ENCODE measurements at regions not wholly inside any gene's neighbourhood (a gene's known extent, or its start where the extent isn't known, plus 50 kb on each side); places are given as distances from the start of the nearest gene placed in this dataset.
"Not testable (repeated sequence)": the region's sequence is repeated elsewhere in the genome, so short reads cannot be mapped to it uniquely, and the experiment has no call there.

DNA sequence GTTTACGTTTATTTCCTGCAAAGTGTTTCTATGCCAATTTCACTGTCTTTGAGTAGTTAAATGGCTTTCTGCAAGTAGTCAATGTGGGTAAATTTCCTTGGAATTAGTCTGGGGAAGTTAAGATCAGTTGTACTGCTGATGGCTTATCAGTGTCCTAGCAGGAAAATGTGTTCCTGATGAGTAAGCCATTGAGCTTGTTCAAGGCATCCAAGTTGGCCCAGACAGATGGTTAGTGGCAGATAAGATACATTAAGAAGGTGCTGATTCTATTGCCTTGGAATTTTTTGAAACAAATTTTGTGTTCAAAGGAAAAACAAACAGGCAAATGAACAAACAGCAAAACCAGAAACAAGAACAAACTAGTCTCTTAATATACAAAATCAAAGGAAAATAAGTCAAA lies 258.4 kb downstream of the MAP2K6 start:
- peak; percentile 55 for DNase-seq (ENCODE audit: low spot score)

DNA sequence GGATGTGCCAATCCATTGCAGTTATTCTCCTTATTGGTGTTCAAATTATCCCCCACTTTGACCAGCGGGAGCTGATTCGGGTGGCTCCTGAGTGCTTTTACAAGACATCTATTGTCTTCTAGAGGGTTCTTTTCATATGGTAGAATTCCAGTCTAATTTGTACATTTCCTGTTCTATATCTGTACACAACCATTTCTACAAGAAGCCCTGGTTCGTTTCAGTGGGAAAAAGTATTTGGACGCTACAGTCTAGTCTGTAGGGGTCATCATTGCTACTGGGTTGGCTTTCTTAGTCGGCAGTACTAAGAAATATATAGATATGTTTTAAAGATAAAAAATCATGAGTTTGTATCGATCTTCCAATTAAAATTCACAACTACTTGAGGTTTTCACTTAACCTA lies 262.6 kb downstream of the MAP2K6 start:
- no peak for DNase-seq (ENCODE audit: low spot score)

DNA sequence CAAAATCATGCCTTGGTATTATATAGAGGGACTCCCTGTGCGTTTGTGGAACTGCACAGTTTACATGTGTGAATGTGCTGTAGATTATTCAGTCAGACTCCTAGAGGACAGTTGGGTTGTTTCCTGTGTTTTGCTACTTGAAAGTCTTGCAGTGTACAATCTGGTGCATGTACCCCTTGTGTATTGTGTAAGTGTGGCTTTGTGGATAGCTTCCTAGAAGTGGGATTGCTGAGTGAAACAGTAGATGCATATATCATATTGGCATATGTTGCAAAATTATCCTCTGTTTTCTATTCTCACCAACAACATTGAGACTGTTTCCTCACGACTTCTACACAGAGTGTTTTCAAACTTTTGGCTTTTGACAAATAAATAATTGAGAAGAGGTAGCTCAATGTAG lies 263.7 kb downstream of the MAP2K6 start:
- no peak for DNase-seq (ENCODE audit: low spot score)

DNA sequence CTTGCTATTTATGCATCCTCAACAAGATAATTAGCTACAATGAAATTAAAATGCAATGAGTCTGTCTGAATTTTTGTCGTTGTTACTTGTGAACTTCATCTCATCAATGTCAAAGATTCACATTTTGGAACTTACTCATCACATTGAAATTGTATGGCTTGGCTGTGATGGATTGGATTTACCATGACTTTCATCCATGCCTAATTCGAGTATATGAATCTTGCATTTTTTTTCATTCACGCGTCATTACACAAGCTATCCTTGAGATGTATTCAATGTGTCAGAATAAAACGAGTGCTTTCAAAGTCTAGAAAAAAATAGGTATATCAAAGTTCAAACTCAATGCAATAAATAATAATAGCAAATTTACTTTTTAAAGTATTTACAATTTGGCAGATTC lies 265.3 kb downstream of the MAP2K6 start:
- DNase-seq (ENCODE audit: low spot score): no peak

DNA sequence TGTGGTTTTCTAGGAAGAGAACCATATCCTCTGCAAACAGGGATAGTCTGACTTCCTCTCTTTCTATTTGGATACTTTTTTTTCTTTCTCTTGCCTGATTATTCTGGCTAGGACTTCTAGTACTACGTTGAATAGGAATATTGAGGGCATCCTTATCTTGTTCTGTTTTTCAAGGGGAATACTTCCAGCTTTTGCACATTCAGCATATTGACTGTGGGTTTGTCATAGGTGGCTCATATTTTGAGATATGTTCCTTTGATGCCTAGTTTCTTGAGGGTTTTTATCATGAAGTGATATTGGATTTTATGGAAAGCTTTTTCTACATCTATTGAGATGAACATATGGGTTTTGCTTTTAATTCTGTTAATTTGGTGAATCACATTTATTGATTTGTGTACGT lies 269.8 kb downstream of the MAP2K6 start:
- no peak for DNase-seq (ENCODE audit: low spot score)

DNA sequence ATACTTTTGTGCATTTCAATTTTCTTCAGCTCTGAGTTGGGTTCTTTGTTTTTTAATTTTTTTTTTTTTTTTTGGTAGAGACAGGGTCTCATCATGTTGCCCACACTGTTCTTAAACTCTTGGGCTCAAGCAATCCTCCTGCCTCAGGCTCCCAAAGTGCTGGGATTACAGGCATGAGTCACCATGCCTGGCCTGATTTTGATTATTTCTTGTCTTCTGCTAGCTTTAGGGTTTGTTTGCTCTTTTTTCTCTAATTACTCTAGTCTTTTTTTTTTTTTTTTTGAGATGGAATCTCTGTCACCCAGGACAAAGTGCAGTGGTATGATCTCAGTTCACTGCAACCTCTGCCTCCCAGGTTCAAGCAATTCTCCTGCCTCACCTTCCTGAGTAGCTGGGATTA lies 270.7 kb downstream of the MAP2K6 start:
- not testable (repeated sequence) for DNase-seq (ENCODE audit: low spot score)

DNA sequence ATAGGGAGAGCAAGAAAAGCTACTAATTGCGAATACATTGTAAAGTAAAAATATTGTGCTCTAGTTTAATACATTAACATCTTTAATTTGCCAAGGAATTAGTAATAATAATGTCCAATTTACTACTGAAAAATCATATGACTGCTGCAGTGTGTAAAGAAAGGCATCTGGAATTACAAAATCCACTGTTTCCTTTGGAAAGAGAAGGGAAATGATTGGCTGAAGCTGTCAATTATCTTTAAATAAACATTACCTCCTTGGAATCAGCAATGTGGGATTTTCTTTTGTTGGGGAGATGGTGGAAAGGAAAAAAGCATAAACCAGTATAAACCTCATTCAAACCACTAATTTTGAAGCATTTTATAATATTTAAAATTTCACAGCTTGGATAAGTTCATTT lies 276.0 kb downstream of the MAP2K6 start:
- DNase-seq (ENCODE audit: low spot score): no peak

DNA sequence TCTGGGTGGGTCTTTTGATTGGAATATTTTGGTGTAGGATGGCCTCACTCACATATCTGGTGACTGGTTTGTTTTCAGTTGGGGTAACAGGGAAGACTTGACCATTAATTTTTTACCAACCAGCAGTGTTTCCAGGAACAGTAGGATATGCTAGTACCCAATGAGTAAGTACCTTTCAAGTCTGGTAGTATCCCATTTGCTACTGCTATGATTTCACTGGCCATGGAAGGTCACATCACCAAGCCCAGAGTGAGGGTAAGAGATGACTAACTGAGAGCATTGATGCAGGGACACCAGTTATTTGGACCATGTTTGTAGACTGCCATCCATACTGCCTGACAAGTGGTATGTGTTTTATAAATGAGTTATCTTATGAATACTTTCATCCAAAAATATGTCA lies 277.7 kb downstream of the MAP2K6 start:
- peak; percentile 72 for DNase-seq (ENCODE audit: low spot score)

DNA sequence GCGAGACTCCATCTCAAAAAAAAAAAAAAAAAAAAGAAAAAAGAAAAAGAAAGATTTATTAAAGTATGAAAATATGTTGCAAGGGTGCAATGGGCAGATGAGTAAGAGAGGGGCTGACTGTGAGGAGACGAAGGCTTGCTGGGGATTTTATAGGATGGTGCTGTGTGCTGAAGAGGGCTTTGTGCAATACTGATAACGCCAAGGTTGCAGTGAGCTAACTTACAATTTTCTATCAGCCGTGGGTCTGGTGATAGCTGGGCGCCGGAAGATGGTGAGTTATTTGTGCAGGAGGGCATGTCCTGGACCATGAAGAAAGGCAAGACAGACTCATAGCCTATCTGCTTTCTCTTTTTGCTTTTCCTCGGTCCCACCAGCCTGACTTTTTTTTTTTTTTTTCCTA lies 281.1 kb downstream of the MAP2K6 start:
- DNase-seq (ENCODE audit: low spot score): no peak

DNA sequence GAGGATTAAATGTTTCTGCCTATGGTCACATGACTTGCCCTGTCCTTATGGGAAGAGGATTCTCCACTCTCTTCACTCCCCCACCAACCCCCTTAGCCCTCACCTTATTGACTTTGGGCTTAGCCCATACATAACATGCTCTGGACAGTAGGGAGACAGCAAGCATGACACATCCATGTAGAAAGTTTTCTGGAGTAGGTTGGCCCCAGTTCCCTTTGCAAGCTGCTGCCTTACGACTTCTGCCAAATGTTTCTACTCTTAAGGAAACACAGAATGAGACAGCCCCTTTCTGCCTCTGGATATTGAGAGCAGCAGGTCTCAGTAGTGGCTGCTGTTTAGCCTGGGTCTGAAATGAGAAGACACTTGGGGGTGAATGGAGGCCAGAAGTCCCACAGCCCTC lies 282.2 kb downstream of the MAP2K6 start:
- DNase-seq (ENCODE audit: low spot score): no peak

DNA sequence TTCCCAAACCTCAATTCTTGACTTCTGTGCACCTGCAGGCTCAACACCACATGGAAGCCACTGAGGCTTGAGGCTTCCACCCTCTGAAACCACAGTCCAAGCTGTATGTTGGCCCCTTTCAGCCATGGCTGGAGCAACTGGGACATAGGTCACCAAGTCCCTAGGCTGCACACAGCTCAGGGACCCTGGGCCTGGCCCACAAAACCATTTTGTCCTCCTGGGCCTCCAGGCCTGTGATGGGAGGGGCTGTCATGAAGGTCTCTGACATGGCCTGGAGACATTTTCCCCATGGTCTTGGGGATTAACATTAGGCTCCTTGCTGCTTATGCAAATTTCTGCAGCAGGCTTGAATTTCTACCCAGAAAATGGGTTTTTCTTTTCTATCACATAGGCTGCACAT lies 283.9 kb downstream of the MAP2K6 start:
- not testable (repeated sequence) for DNase-seq (ENCODE audit: low spot score)

DNA sequence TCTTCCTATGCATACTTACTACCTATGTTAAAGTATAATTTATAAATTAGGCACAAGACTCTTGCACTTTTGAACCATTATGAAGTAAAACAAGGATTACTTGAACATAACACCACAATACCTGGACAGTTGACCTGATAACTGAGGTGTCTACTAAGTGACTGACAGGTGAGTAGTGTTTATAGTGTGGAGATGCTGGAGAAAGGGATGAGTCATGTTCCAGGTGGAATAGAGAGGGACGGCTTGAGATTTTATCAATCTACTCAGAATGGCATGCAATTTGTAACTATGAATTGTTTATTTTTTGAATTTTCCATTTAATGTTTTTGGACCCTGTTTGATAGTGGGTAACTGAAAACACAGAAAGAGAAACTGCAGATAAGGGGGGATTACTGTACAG lies 287.6 kb downstream of the MAP2K6 start:
- no peak for DNase-seq (ENCODE audit: low spot score)

DNA sequence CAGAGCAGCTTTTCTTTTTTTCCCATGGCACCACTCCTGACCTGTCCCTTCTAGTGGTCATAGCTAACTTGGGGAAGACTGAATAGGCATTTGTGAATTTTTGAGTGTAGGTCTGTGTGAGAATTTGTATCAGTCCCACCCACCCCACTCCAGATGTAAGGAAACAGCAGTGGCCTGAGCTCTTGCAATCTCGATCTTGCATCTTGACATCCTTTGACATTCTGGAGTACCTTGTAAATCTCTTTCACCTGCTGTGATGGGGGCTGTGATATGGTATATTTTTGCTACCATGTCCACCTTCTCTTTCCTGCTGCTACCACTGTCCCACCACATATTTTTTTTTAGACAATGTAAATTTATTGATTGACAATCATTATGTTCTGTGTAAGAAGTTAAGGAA lies 289.3 kb downstream of the MAP2K6 start:
- no peak for DNase-seq (ENCODE audit: low spot score)

DNA sequence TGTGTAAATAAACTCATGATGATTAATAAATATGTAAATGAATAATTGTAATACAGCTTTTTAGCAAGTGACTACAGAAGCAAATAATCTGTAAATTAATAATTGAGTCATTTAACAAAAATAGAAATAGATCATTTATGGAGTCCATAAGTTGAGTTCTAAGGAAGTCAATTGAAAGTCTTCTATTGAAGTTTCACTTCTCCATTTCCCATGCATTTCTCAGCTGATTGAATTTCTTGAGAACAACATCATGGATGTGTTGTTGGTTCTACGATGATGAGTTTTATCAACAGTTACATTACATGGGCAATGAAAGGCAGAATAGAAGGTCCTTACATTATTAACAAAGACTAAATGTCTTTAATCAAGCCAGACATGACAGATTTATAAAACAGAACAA lies 290.4 kb downstream of the MAP2K6 start:
- DNase-seq (ENCODE audit: low spot score): no peak

DNA sequence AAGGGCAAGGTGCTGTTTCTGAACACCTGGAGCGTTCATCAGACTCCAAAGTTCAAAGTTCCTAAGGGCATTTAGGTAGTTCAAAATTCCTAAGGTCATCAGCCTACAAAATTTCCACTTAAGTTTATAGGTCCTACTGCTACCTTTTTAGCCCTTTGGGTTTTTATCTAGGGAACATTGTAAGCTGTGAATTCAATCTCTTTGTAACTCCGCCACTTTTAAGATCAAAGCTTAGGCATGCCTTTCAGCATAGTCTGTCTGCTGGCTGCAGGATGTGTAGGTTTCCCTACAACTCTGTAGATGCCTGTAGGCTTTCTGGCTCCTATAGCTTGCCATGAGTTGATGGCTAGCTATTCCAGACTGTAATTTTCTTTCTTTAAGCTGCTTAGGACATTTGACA lies 291.6 kb downstream of the MAP2K6 start:
- no peak for DNase-seq (ENCODE audit: low spot score)

DNA sequence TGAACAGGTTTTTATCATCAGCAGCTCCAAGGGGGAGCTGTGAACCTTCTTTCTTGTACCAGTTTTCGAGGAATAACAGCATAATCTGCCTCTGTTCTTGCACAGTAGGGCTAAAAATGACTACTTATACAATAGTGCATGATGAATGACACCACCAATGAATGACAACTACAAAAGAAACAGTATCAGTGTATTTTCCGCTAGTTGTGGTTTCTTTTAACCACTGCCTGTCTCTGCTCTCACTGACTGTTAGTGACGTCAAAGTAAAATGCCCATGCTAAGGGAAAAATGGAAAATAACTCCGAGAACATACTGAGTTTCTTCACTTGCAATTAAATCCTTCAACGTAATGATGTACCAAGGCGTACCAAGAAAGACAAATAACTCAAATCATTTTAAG lies 294.9 kb downstream of the MAP2K6 start:
- DNase-seq (ENCODE audit: low spot score): no peak

DNA sequence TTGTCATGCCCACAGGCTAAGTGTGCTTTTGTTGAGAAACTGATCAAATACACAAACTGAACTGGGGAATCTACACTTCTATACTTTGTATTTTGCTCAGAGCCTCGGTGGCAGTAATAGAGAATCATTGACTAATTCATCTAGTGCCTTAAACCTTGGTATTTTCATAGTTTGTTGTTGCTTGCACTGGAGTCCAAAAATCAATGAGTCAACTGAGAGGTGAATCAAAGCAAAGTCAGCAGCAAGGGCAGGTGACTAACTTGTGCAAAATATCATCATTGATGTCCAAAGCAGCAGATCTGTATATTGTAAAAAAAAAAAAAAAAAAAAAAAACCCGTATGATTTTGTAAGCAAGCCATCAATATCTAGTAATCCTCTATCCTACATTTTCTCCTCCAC lies 296.4 kb downstream of the MAP2K6 start:
- peak; percentile 73 for DNase-seq (ENCODE audit: low spot score)

DNA sequence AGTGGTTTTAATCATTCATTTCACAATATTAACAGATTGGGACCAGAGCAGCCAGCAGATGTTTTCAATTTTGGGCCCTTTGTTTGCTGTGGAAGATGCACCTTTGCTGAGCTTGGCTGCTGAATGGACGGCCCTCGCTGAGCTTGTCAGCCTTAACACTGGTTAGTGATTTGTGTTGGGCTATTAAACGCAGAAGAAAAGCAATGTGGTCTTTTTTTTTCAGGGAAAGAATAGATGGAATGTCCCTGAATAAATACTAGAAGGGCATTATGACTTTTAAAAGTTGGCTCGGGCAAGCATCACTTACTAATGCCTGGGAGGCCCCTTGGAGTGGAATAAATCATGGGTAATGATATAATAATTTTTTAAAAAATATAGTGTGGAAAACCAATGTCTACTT lies 297.0 kb downstream of the MAP2K6 start:
- no peak for DNase-seq (ENCODE audit: low spot score)

DNA sequence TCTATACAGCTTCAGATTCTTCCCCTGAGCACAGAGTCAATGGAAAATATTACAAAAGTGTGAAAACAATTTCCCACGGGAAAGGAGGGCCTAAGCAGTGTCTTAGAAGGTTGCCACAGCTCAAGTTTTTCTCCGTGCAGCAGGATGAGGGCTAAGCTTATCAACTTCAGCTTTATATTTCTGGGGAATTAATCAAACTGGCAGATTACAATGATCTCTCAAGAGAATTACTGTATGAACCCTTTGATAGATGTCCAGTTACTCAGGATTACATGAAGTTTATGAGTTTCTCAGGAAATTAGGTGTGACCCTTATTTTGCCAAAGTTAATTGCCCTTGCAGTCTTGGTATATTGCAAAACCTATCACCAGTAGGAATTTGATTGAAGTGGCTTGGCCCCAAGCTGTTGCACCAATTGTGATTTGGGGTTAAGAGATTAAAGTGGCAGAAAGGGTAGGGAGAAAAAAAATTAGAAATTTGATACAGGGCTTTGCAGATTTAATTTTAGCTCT lies 298.4 kb downstream of the MAP2K6 start:
- DNase-seq (ENCODE audit: low spot score): no peak

DNA sequence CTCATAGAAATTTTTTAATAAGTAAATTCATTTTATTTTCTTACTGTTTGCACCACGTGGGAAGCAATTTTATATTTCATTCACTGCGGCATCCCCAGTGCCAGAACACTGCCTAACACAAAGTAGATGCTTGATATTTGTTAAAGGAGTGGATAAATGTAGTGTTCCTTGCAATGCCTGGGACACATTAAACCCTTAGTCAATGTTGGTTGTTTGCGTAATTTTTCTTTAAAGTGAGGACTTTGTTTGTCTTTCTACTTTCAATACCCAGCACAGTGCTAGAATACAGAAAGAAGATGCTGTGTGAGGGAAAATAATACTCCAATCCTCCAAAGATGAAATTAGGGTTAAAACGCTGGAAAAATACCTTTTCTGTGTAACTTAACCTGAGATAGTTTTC lies 299.3 kb downstream of the MAP2K6 start:
- DNase-seq (ENCODE audit: low spot score): no peak

DNA sequence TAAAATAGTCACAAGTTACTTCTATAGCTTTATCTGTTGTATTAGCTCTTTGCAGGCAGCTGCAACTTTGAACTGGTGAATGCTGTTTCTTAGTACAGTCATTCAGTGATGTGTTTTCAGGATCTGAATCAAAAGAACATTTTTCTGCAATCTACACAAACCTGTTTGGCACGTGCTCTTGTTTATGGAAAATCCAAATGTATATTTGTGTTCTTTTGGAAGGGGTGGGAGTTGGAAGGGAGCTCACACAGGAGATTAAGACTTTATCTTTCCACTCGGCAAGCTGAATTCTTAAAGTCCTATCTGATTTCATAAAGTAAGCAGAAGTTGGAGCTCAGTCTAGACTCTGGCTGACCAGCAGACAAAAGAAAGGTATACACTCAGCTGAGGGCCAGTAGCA lies 300.2 kb downstream of the MAP2K6 start:
- no peak for DNase-seq (ENCODE audit: low spot score)

DNA sequence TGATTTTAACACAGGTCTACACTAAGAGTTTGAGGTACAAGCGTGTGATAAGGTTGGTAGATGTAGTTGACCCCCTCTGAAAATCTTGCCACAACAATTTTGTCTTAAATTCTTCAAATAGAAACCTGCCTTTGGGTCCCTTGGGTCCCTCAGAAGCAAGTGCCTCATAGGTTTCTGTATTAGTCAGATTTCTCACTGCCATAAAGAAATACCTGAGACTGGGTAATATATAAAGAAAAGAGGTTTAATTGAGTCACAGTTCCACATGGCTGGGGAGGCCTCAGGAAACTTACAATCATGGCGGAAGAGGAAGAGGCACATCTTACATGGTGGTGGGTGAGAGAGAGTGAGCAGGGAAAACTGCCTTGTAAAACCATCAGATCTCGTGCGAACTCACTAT lies 301.2 kb downstream of the MAP2K6 start:
- no peak for DNase-seq (ENCODE audit: low spot score)

DNA sequence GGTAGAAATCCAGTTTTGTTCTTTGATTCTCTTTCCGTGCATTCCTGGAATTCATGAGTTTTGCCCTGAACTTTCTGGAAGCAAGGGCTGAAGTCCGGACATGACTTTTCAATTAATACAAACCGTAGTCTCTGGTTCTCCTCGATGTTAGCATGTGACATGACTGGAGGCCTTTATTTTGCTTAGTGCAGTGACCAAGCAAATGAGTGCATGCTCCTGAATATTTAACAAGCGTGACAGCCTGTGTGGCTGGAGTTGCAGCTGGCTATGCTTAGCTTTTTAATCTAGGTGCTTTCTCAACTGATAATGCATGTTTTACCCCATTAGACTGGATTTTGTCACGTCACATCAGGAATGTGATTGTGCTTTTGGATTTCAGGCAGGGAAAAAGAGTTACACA lies 302.1 kb downstream of the MAP2K6 start:
- peak; percentile 48 for DNase-seq (ENCODE audit: low spot score)

DNA sequence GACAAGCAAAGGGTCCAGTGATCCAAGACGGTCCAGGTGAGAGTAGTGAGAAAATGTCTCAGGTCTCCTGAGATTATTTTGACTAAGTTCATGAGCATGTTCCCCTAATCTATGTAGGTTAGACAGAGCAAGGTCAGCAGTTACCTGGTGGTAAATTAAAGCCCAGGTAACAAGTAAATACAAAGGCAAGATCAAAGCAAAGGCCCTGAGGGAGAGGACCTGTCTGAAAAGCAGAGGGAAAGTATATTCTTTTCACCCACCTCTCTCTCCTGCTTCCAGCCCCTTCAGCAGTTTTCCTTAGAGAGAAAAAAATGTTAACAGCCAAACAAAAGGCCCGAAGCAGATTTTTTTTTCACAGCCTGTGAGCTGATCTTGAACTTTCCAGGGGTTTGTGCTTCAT lies 302.7 kb downstream of the MAP2K6 start:
- DNase-seq (ENCODE audit: low spot score): no peak

DNA sequence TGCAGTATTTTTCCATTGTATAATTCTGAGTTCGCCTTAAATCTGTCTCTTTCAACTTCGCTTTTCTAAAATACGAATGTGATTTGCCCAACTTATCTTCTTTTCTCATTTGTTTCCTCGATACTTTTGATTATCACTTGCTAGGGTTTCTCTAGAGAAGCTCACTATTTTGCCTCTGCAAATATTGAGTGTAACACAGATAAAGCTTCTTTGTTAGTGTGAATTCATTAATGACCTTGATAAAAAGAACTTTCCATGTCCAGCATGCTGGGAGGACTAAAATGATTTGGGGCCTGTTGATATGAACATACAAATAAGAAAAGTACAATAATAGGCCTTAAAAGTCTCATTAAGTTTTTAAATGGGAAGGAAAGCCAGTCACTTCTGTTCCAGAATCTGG lies 303.3 kb downstream of the MAP2K6 start:
- DNase-seq (ENCODE audit: low spot score): no peak
